ENCODE measurements at regions not wholly inside any gene's neighbourhood (a gene's known extent, or its start where the extent isn't known, plus 50 kb on each side); places are given as distances from the start of the nearest gene placed in this dataset.

DNA sequence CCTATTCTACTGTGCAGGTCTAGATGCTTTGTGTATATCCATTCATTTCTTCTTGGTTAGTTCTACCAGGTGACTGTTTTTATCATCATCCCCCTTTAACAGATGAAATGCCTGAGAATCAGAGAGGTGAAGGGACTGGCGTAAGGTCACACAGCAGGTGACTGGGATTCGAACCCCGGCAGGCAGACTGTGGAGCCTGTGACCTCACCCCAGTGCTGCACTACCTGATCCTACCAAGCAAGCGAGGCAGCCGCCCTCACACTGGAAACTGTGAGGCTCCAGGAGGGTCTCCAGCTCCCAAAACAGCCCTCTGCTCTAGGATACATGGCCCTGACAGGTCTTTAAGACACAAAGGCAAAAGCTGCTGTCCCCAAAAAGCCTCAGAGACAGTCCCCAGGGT is 91.7 kb downstream of the CHST1 start:
- no peak overlapping the region for H3K27ac ChIP-seq
- TF ChIP-seq, protein P1, sequence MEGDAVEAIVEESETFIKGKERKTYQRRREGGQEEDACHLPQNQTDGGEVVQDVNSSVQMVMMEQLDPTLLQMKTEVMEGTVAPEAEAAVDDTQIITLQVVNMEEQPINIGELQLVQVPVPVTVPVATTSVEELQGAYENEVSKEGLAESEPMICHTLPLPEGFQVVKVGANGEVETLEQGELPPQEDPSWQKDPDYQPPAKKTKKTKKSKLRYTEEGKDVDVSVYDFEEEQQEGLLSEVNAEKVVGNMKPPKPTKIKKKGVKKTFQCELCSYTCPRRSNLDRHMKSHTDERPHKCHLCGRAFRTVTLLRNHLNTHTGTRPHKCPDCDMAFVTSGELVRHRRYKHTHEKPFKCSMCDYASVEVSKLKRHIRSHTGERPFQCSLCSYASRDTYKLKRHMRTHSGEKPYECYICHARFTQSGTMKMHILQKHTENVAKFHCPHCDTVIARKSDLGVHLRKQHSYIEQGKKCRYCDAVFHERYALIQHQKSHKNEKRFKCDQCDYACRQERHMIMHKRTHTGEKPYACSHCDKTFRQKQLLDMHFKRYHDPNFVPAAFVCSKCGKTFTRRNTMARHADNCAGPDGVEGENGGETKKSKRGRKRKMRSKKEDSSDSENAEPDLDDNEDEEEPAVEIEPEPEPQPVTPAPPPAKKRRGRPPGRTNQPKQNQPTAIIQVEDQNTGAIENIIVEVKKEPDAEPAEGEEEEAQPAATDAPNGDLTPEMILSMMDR (IDR thresholded peaks at IDR 0.05; ENCODE audit: low read depth, low read length): no peak
- no peak for DNase-seq (ENCODE audit: low read depth in 1 of 2, low spot score in 1 of 2)
- no peaks in the 10 kb centered on the region for H3K4me1 ChIP-seq (ENCODE audit: low read depth)
- no peaks in the 10 kb centered on the region for H3K9me3 ChIP-seq (ENCODE audit: low read depth)
- no peaks in the 10 kb centered on the region for H3K36me3 ChIP-seq
- H3K4me3 ChIP-seq: no peak overlapping the region
- peaks cover 47% of the 10 kb centered on the region for H3K27me3 ChIP-seq

DNA sequence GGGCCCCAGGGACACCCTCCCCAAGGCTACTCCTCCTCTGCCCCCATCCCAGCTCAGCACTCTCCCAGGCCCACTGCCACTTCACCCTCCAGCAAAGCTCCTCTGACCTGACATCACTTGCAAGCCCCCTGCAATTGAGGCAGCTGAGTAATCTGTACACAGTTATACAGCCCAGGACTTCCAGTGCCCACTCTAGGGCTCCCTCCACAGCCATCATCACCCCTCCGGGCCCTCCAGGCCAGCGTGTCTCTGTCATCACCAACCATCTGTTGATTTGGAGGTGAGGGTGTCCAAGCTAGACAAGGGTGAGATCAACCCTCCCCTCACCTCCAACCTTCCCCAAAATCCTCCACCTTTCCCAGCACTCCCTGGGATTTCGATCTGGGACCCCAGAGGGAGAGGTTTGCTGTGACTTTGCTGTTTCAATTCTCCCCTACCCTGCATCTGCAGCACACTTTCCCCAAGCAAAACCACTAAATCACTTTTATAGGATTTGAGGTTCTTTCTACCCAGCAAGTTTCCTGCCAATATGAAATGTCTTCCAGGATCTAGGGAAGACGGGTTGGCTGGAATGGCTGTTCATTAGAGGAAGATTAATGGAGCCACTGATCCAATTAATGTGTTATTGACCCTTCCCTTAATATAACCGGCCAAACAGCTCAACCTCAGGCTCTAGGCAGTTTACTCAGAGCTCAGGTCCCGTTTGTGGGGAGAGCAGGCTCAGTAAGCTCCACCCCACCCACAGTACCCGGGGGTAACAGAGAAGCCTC is 92.9 kb downstream of the CHST1 start:
- TF ChIP-seq, protein P1 (IDR thresholded peaks at IDR 0.05; ENCODE audit: low read depth, low read length): no peak
- Histone ChIP-seq H3K4me1 (ENCODE audit: low read depth) (no peaks in the 10 kb centered on the region), H3K27ac (no peak overlapping the region), H3K27me3 (peaks cover 54% of the 10 kb centered on the region), H3K4me3 (no peak overlapping the region), H3K9me3 (ENCODE audit: low read depth) (no peaks in the 10 kb centered on the region), H3K36me3 (no peaks in the 10 kb centered on the region)
- no peak for DNase-seq (ENCODE audit: low read depth in 1 of 2, low spot score in 1 of 2)

DNA sequence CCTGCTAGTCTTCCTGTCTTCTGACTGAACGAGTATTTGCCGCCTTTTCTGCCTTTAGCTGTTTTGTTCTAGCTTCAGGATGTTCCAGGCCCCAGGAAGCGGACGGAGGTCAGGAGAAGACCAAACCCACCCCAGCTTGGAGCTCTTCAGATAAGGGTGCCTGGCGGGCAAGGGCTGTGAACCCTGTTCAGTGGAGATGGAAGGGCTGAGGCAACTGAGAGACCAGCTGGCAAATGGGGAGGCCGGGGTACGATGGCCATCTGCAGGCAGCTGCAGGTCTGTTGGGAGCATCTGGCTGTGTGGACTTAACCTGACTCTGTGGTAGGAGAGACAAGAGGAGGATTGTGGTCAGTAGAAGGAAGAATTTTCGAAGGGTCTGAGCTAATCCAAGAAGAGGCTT is 95.6 kb downstream of the CHST1 start:
- Histone ChIP-seq H3K27ac (no peak overlapping the region), H3K9me3 (ENCODE audit: low read depth) (no peaks in the 10 kb centered on the region), H3K4me3 (no peak overlapping the region), H3K36me3 (no peaks in the 10 kb centered on the region), H3K27me3 (peaks cover 59% of the 10 kb centered on the region), H3K4me1 (ENCODE audit: low read depth) (no peaks in the 10 kb centered on the region)
- TF ChIP-seq, protein P1 (IDR thresholded peaks at IDR 0.05; ENCODE audit: low read depth, low read length): no peak
- DNase-seq (ENCODE audit: low read depth in 1 of 2, low spot score in 1 of 2): no peak

DNA sequence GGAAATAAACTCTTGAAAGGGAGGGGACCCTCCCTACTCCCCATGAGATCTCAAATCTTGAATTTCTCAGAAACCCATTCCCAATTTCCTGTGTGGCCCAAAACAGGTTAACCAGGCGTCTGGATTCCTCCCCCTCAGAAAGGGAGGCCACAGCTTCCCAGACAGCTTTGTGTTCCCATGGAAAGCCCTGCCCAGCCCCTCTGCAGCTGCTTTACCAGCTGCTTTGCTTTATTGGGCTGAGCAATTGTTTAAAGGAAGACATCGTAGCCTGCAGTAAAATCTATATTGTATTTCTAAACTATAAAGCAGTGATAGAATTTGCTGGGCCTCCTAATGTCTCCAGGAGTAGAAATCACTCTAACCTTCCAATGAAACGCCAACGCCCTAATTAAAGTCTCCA is 97.4 kb downstream of the CHST1 start:
- H3K36me3 ChIP-seq: no peaks in the 10 kb centered on the region
- no peak overlapping the region for H3K4me3 ChIP-seq
- H3K27me3 ChIP-seq: peaks cover 46% of the 10 kb centered on the region
- H3K9me3 ChIP-seq (ENCODE audit: low read depth): no peaks in the 10 kb centered on the region
- H3K4me1 ChIP-seq (ENCODE audit: low read depth): no peaks in the 10 kb centered on the region
- H3K27ac ChIP-seq: no peak overlapping the region
- TF ChIP-seq, protein P1 (IDR thresholded peaks at IDR 0.05; ENCODE audit: low read depth, low read length): no peak
- DNase-seq (ENCODE audit: low read depth in 1 of 2, low spot score in 1 of 2): no peak

DNA sequence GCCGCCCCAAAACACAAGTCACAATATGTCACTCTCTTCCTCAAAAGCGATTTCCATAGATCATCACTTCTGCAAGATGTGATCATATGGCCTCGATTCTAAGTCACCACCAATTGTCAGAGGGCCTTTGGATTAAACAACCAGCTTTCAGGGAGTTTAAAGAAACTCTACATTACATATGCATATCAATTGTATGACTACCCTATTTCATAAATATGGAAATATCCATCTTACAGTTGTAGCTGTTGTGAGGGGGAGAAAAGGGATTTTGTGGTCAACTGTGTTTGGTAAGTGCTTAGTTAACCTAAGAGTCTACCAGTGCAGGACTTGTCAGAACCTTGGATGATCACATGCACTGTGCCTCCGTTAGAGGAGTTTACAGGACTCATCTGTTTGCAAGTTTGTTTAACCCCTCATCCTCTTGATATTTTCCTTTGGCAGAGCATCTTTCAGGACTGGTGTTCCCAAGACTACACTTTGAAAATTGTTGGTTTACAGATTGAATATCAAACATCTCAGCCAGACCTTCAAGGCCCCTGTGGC is 99.9 kb downstream of the CHST1 start:
- Histone ChIP-seq H3K9me3 (ENCODE audit: low read depth) (no peaks in the 10 kb centered on the region), H3K4me1 (ENCODE audit: low read depth) (no peaks in the 10 kb centered on the region), H3K4me3 (no peak overlapping the region), H3K36me3 (no peaks in the 10 kb centered on the region), H3K27ac (no peak overlapping the region), H3K27me3 (peaks cover 46% of the 10 kb centered on the region)
- no peak for DNase-seq (ENCODE audit: low read depth in 1 of 2, low spot score in 1 of 2)
- TF ChIP-seq, protein P1 (IDR thresholded peaks at IDR 0.05; ENCODE audit: low read depth, low read length): no peak
